ENCODE measurements at regions not wholly inside any gene's neighbourhood (a gene's known extent, or its start where the extent isn't known, plus 50 kb on each side); places are given as distances from the start of the nearest gene placed in this dataset.

GRCh38 chr13:44302940-44303575 is 70.6 kb upstream of the SERP2 start:
- no peaks in the 10 kb centered on the region for H3K27me3 ChIP-seq (ENCODE audit: low read depth)
- H3K4me3 ChIP-seq, result no peak overlapping the region
- H3K9me3 ChIP-seq, result no peaks in the 10 kb centered on the region
- no peak for DNase-seq (ENCODE audit: low spot score in 2 of 2)
- in situ Hi-C loops (cut with MboI; ENCODE audit: low sequenced_read_pairs), result no loop called here
- H3K4me1 ChIP-seq, result peaks cover 23% of the 10 kb centered on the region
- no peaks in the 10 kb centered on the region for H3K36me3 ChIP-seq (replicated peaks)

- Histone ChIP-seq H3K27me3 (ENCODE audit: low read depth) (no peaks in the 10 kb centered on the region), H3K36me3 (replicated peaks) (no peaks in the 10 kb centered on the region), H3K9me3 (no peaks in the 10 kb centered on the region), H3K4me1 (peaks cover 23% of the 10 kb centered on the region), H3K4me3 (no peak overlapping the region)
- in situ Hi-C loops (cut with MboI; ENCODE audit: low sequenced_read_pairs), result no loop called here
- DNase-seq (ENCODE audit: low spot score in 2 of 2), result no peak
Observed at GRCh38 chr13:44303681-44304432, 69.8 kb upstream of the SERP2 start.

- Histone ChIP-seq H3K27me3 (ENCODE audit: low read depth) (no peaks in the 10 kb centered on the region), H3K4me1 (peaks cover 23% of the 10 kb centered on the region), H3K4me3 (no peak overlapping the region), H3K36me3 (replicated peaks) (no peaks in the 10 kb centered on the region), H3K9me3 (no peaks in the 10 kb centered on the region)
- no peak for DNase-seq (ENCODE audit: low spot score in 2 of 2)
- in situ Hi-C loops (cut with MboI; ENCODE audit: low sequenced_read_pairs), result no loop called here
Observed at GRCh38 chr13:44304433-44304725, 69.2 kb upstream of the SERP2 start.

- Histone ChIP-seq H3K4me1 (peaks cover 23% of the 10 kb centered on the region), H3K4me3 (no peak overlapping the region), H3K9me3 (no peaks in the 10 kb centered on the region), H3K27me3 (ENCODE audit: low read depth) (no peaks in the 10 kb centered on the region), H3K36me3 (replicated peaks) (no peaks in the 10 kb centered on the region)
- no peak for DNase-seq (ENCODE audit: low spot score in 2 of 2)
- in situ Hi-C loops (cut with MboI; ENCODE audit: low sequenced_read_pairs), result no loop called here
Observed at GRCh38 chr13:44305286-44305685, 68.3 kb upstream of the SERP2 start.

- Histone ChIP-seq H3K36me3 (replicated peaks) (no peaks in the 10 kb centered on the region), H3K4me1 (peaks cover 23% of the 10 kb centered on the region), H3K27me3 (ENCODE audit: low read depth) (no peaks in the 10 kb centered on the region), H3K9me3 (no peaks in the 10 kb centered on the region), H3K4me3 (no peak overlapping the region)
- DNase-seq (ENCODE audit: low spot score in 2 of 2), result peak; percentile 23 to 41
- in situ Hi-C loops (cut with MboI; ENCODE audit: low sequenced_read_pairs), result no loop called here
Observed at GRCh38 chr13:44305917-44306370, 67.7 kb upstream of the SERP2 start.

GRCh38 chr13:44306371-44307192 is 67.0 kb upstream of the SERP2 start:
- peaks cover 23% of the 10 kb centered on the region for H3K4me1 ChIP-seq
- H3K4me3 ChIP-seq, result no peak overlapping the region
- DNase-seq (ENCODE audit: low spot score in 2 of 2), result peak; percentile 57 to 69

GRCh38 chr13:44307255-44307654 is 66.4 kb upstream of the SERP2 start:
- in situ Hi-C loops (cut with MboI; ENCODE audit: low sequenced_read_pairs), result no loop called here
- Histone ChIP-seq H3K4me3 (no peak overlapping the region), H3K4me1 (peaks cover 23% of the 10 kb centered on the region), H3K9me3 (no peaks in the 10 kb centered on the region), H3K36me3 (replicated peaks) (no peaks in the 10 kb centered on the region), H3K27me3 (ENCODE audit: low read depth) (no peaks in the 10 kb centered on the region)
- DNase-seq (ENCODE audit: low spot score in 2 of 2), result peak; percentile 20 to 53

More at GRCh38 chr13:44306371-44307192, 67.0 kb upstream of the SERP2 start:
- Histone ChIP-seq H3K36me3 (replicated peaks) (no peaks in the 10 kb centered on the region), H3K27me3 (ENCODE audit: low read depth) (no peaks in the 10 kb centered on the region), H3K9me3 (no peaks in the 10 kb centered on the region)
- in situ Hi-C loops (cut with MboI; ENCODE audit: low sequenced_read_pairs), result no loop called here

GRCh38 chr13:44307844-44308243 is 65.8 kb upstream of the SERP2 start:
- in situ Hi-C loops (cut with MboI; ENCODE audit: low sequenced_read_pairs), result no loop called here
- no peaks in the 10 kb centered on the region for H3K27me3 ChIP-seq (ENCODE audit: low read depth)
- peaks cover 23% of the 10 kb centered on the region for H3K4me1 ChIP-seq
- no peak for DNase-seq (ENCODE audit: low spot score in 2 of 2)
- H3K36me3 ChIP-seq (replicated peaks), result no peaks in the 10 kb centered on the region
- no peak overlapping the region for H3K4me3 ChIP-seq
- no peaks in the 10 kb centered on the region for H3K9me3 ChIP-seq

GRCh38 chr13:44308352-44308751 is 65.3 kb upstream of the SERP2 start:
- H3K4me3 ChIP-seq, result no peak overlapping the region
- H3K36me3 ChIP-seq (replicated peaks), result no peaks in the 10 kb centered on the region
- in situ Hi-C loops (cut with MboI; ENCODE audit: low sequenced_read_pairs), result no loop called here
- DNase-seq (ENCODE audit: low spot score in 2 of 2), result no peak
- peaks cover 23% of the 10 kb centered on the region for H3K4me1 ChIP-seq
- no peaks in the 10 kb centered on the region for H3K27me3 ChIP-seq (ENCODE audit: low read depth)
- H3K9me3 ChIP-seq, result no peaks in the 10 kb centered on the region

- in situ Hi-C loops (cut with MboI; ENCODE audit: low sequenced_read_pairs), result no loop called here
- H3K4me1 ChIP-seq, result peaks cover 23% of the 10 kb centered on the region
- H3K4me3 ChIP-seq, result no peak overlapping the region
Observed at GRCh38 chr13:44309794-44310757, 63.5 kb upstream of the SERP2 start.

GRCh38 chr13:44311011-44311780 is 62.4 kb upstream of the SERP2 start:
- Histone ChIP-seq H3K27me3 (ENCODE audit: low read depth) (no peaks in the 10 kb centered on the region), H3K4me3 (no peak overlapping the region), H3K9me3 (no peaks in the 10 kb centered on the region), H3K36me3 (replicated peaks) (no peaks in the 10 kb centered on the region), H3K4me1 (peaks cover 13% of the 10 kb centered on the region)
- DNase-seq (ENCODE audit: low spot score in 2 of 2), result no peak
- in situ Hi-C loops (cut with MboI; ENCODE audit: low sequenced_read_pairs), result no loop called here

More at GRCh38 chr13:44309794-44310757, 63.5 kb upstream of the SERP2 start:
- Histone ChIP-seq H3K9me3 (no peaks in the 10 kb centered on the region), H3K27me3 (ENCODE audit: low read depth) (no peaks in the 10 kb centered on the region), H3K36me3 (replicated peaks) (no peaks in the 10 kb centered on the region)
- DNase-seq (ENCODE audit: low spot score in 2 of 2), result no peak

GRCh38 chr13:44312131-44312530 is 61.5 kb upstream of the SERP2 start:
- in situ Hi-C loops (cut with MboI; ENCODE audit: low sequenced_read_pairs), result no loop called here
- Histone ChIP-seq H3K36me3 (replicated peaks) (no peaks in the 10 kb centered on the region), H3K27me3 (ENCODE audit: low read depth) (0 out of 2 replicates have a peak, but pooled peaks cover 2% of the 10 kb centered on the region), H3K4me1 (peaks cover 5% of the 10 kb centered on the region; the same call in 1 of the 2 replicates), H3K4me3 (no peak overlapping the region), H3K9me3 (no peaks in the 10 kb centered on the region)
- DNase-seq (ENCODE audit: low spot score in 2 of 2), result no peak

Measured in HAP-1 (cell line).